Caco-2 (cell line): ENCODE measurements at regions not wholly inside any gene's neighbourhood (a gene's known extent, or its start where the extent isn't known, plus 50 kb on each side); places are given as distances from the start of the nearest gene placed in this dataset.

Source experiments
- BruUV-seq: library from RNA; stranded (reverse); fragments of 400-500 nt; replicated peaks from 2 replicates; lab custom pipeline; 2021; lab: Mats Ljungman, UMichigan
- CTCF ChIA-PET: fragments of 300-600 bp; sonication (Branson Sonifier 250); formaldehyde crosslinking; loops from one replicate; lab custom pipeline; 2022; ENCODE audit warnings: antibody characterized with exemption; lab: Charles Lee
- POLR2A ChIA-PET: fragments of 300-600 bp; sonication (Branson Sonifier 250); formaldehyde crosslinking; loops from one replicate; lab custom pipeline; 2022; ENCODE audit warnings: antibody characterized with exemption; lab: Charles Lee
- DNase-seq, 2 experiments: peaks; one replicate each; pipeline versions ENCODE4 v3.0.0 to v3.0.0-alpha.2; 2020 to 2022
- H3K27me3 ChIP-seq: replicated peaks from 2 replicates; pipeline ENCODE4 v1.6.0; 2011; ENCODE audit warnings: low read length; ENCODE audit not compliant: control insufficient read depth, insufficient read depth
- H3K36me3 ChIP-seq: 2 replicates; pipeline ENCODE4 v1.5.1; 2011; ENCODE audit warnings: low read length; ENCODE audit not compliant: control insufficient read depth, insufficient read depth
- H3K4me1 ChIP-seq: fragments of 250-450 bp; sonication (Bioruptor Pico); 2 replicates; pipeline ENCODE4 v1.5.1; 2020; ENCODE audit warnings: mild to moderate bottlenecking
- H3K4me3 ChIP-seq: 2 replicates; pipeline ENCODE4 v1.5.1; 2011; ENCODE audit warnings: low read depth, mild to moderate bottlenecking, control low read depth, low read length
- H3K9me3 ChIP-seq: fragments of 250-450 bp; sonication (Bioruptor Pico); 2 replicates; pipeline ENCODE4 v1.5.1; 2020; ENCODE audit warnings: mild to moderate bottlenecking, moderate library complexity
- H3K27ac Mint-ChIP-seq: one replicate; pipeline ENCODE4 v1.8.0; 2022; ENCODE audit warnings: mixed read lengths; ENCODE audit not compliant: unreplicated experiment
- H3K27me3 Mint-ChIP-seq: one replicate; pipeline ENCODE4 v1.8.0; 2022; ENCODE audit warnings: mixed read lengths; ENCODE audit not compliant: insufficient read depth, unreplicated experiment
- H3K36me3 Mint-ChIP-seq: one replicate; pipeline ENCODE4 v1.8.0; 2022; ENCODE audit warnings: mild to moderate bottlenecking, mixed read lengths; ENCODE audit not compliant: insufficient read depth, unreplicated experiment
- H3K4me1 Mint-ChIP-seq: one replicate; pipeline ENCODE4 v1.8.0; 2022; ENCODE audit warnings: low read depth, mixed read lengths; ENCODE audit not compliant: unreplicated experiment
- H3K4me3 Mint-ChIP-seq: one replicate; pipeline ENCODE4 v1.8.0; 2022; ENCODE audit warnings: mild to moderate bottlenecking, moderate library complexity, mixed read lengths; ENCODE audit not compliant: unreplicated experiment
- H3K9me3 Mint-ChIP-seq: one replicate; pipeline ENCODE4 v1.8.0; 2022; ENCODE audit warnings: mixed read lengths; ENCODE audit not compliant: unreplicated experiment
- CTCF ChIP-seq, 2 experiments: fragments of 200-600 bp in 1 of 2; IDR thresholded peaks; 1 replicate in 1 of 2; 2 replicates in 1 of 2; pipeline versions ENCODE4 v1.5.1 to v1.8.0; 2011 to 2022; ENCODE audit warnings: antibody characterized with exemption in 1 of 2, control low read depth in 1 of 2, inconsistent platforms in 1 of 2, low read depth in 1 of 2, low read length in 1 of 2, mild to moderate bottlenecking in 1 of 2, moderate library complexity in 1 of 2; ENCODE audit not compliant: insufficient read depth in 1 of 2, severe bottlenecking in 1 of 2, unreplicated experiment in 1 of 2
- intact Hi-C: fragments of 100-400 bp; cut with micrococcal nuclease; formaldehyde crosslinking; loops from one replicate; pipeline ENCODE4 v1.10.0; 2022; ENCODE audit not compliant: unreplicated experiment

GRCh38 chr13:88919970-88920628 lies 1248.9 kb downstream of the SLITRK5 start:
- Histone ChIP-seq H3K9me3 (no peaks in the 10 kb centered on the region), H3K27me3 (no peaks in the 10 kb centered on the region), H3K4me3 (no peak overlapping the region), H3K36me3 (no peaks in the 10 kb centered on the region), H3K4me1 (no peaks in the 10 kb centered on the region)
- intact Hi-C loops, result no loop called here
- Mint-ChIP-seq H3K4me3 (no peak overlapping the region), H3K9me3 (no peaks in the 10 kb centered on the region), H3K4me1 (no peaks in the 10 kb centered on the region), H3K27ac (no peak overlapping the region), H3K36me3 (no peaks in the 10 kb centered on the region), H3K27me3 (no peaks in the 10 kb centered on the region)
- POLR2A ChIA-PET, result no interaction called here
- no peak for DNase-seq
- BruUV-seq, result no TSS peak
- CTCF ChIA-PET, result no interaction called here
- TF ChIP-seq CTCF (IDR thresholded peaks at IDR 0.05; ENCODE audit: insufficient read depth in 1 of 2, low read depth in 1 of 2, low read length in 1 of 2, severe bottlenecking in 1 of 2, unreplicated experiment in 1 of 2), result no peak

- POLR2A ChIA-PET, result no interaction called here
These were observed 1254.8 kb downstream of the SLITRK5 start for GRCh38 chr13:88925954-88926353.

GRCh38 chr13:88926890-88927502 lies 1255.8 kb downstream of the SLITRK5 start:
- Histone ChIP-seq H3K9me3 (no peaks in the 10 kb centered on the region), H3K36me3 (no peaks in the 10 kb centered on the region), H3K4me1 (no peaks in the 10 kb centered on the region), H3K4me3 (no peak overlapping the region), H3K27me3 (no peaks in the 10 kb centered on the region)
- no TSS peak for BruUV-seq
- Mint-ChIP-seq H3K27me3 (no peaks in the 10 kb centered on the region), H3K27ac (no peak overlapping the region), H3K36me3 (no peaks in the 10 kb centered on the region), H3K4me1 (no peaks in the 10 kb centered on the region), H3K9me3 (no peaks in the 10 kb centered on the region), H3K4me3 (no peak overlapping the region)
- no peak for TF ChIP-seq CTCF (IDR thresholded peaks at IDR 0.05; ENCODE audit: insufficient read depth in 1 of 2, low read depth in 1 of 2, low read length in 1 of 2, severe bottlenecking in 1 of 2, unreplicated experiment in 1 of 2)
- ChIA-PET POLR2A (no interaction called here), CTCF (no interaction called here)
- no peak for DNase-seq
- intact Hi-C loops, result no loop called here

More at GRCh38 chr13:88925954-88926353, 1254.8 kb downstream of the SLITRK5 start:
- no TSS peak for BruUV-seq
- Mint-ChIP-seq H3K36me3 (no peaks in the 10 kb centered on the region), H3K9me3 (no peaks in the 10 kb centered on the region), H3K27me3 (no peaks in the 10 kb centered on the region), H3K4me3 (no peak overlapping the region), H3K4me1 (no peaks in the 10 kb centered on the region), H3K27ac (no peak overlapping the region)
- no peaks in the 10 kb centered on the region for H3K4me1 ChIP-seq
- CTCF ChIA-PET, result no interaction called here
- no peaks in the 10 kb centered on the region for H3K9me3 ChIP-seq
- no peak for DNase-seq
- intact Hi-C loops, result no loop called here
- H3K27me3 ChIP-seq, result no peaks in the 10 kb centered on the region
- no peaks in the 10 kb centered on the region for H3K36me3 ChIP-seq
- TF ChIP-seq CTCF (IDR thresholded peaks at IDR 0.05; ENCODE audit: insufficient read depth in 1 of 2, low read depth in 1 of 2, low read length in 1 of 2, severe bottlenecking in 1 of 2, unreplicated experiment in 1 of 2), result no peak
- H3K4me3 ChIP-seq, result no peak overlapping the region
